CD14-positive monocyte (primary cell): ENCODE measurements at regions not wholly inside any gene's neighbourhood (a gene's known extent, or its start where the extent isn't known, plus 50 kb on each side); places are given as distances from the start of the nearest gene placed in this dataset.

Source experiments
- DNase-seq, 3 donors: peaks; one replicate each; pipeline ENCODE4 v3.0.0-alpha.2; 2011 to 2022
- H2AFZ ChIP-seq: 2 replicates; pipeline ENCODE4 v1.6.0; 2012; ENCODE audit warnings: mild to moderate bottlenecking, low read depth, low read length, inconsistent platforms; ENCODE audit not compliant: insufficient read depth, poor library complexity, severe bottlenecking
- H3K27ac ChIP-seq, 2 donors: 1 replicate in 1 of 2; 2 replicates in 1 of 2; pipeline ENCODE4 v1.5.1; 2012 to 2013; ENCODE audit warnings: low read length in 2 of 2, control low read depth in 1 of 2, inconsistent platforms in 1 of 2, low read depth in 1 of 2, mild to moderate bottlenecking in 1 of 2
- H3K27me3 ChIP-seq, 2 donors: one replicate each; pipeline versions ENCODE4 v1.6.0 to v1.6.1; 2011 to 2013; ENCODE audit warnings: low read length in 2 of 2; ENCODE audit not compliant: control insufficient read depth in 2 of 2, insufficient read depth in 2 of 2
- H3K36me3 ChIP-seq, 2 donors: replicated peaks in 1 of 2; 1 replicate in 1 of 2; 2 replicates in 1 of 2; pipeline versions ENCODE4 v1.5.1 to v1.6.1; 2012 to 2013; ENCODE audit warnings: low read length in 2 of 2, control low read depth in 1 of 2, inconsistent platforms in 1 of 2, mild to moderate bottlenecking in 1 of 2; ENCODE audit not compliant: insufficient read depth in 2 of 2, control insufficient read depth in 1 of 2
- H3K4me1 ChIP-seq, 2 donors: 1 replicate in 1 of 2; 2 replicates in 1 of 2; pipeline versions ENCODE4 v1.5.1 to v1.6.1; 2012 to 2013; ENCODE audit warnings: low read length in 2 of 2, control low read depth in 1 of 2, inconsistent platforms in 1 of 2, mild to moderate bottlenecking in 1 of 2, moderate library complexity in 1 of 2; ENCODE audit not compliant: insufficient read depth in 2 of 2, control insufficient read depth in 1 of 2
- H3K4me2 ChIP-seq: replicated peaks from 2 replicates; pipeline ENCODE3; 2012; ENCODE audit warnings: low read length, moderate library complexity, mild to moderate bottlenecking; ENCODE audit not compliant: poor library complexity, severe bottlenecking; ENCODE audit errors: extremely low read depth
- H3K4me3 ChIP-seq, 3 experiments: fragments of 200-600 bp in 1 of 3; sonication (generic) in 1 of 3; replicated peaks in 1 of 3; 1 replicate in 2 of 3; 2 replicates in 1 of 3; pipeline ENCODE4 v1.5.1; 2011 to 2013; ENCODE audit warnings: low read length in 3 of 3, mild to moderate bottlenecking in 3 of 3, control low read depth in 2 of 3, low read depth in 2 of 3, inconsistent platforms in 1 of 3, moderate library complexity in 1 of 3
- H3K79me2 ChIP-seq: 2 replicates; pipeline ENCODE4 v1.6.0; 2012; ENCODE audit warnings: mild to moderate bottlenecking, control low read depth, inconsistent platforms, low read length, moderate library complexity; ENCODE audit not compliant: insufficient read depth
- H3K9ac ChIP-seq: 2 replicates; pipeline ENCODE4 v1.6.0; 2017; ENCODE audit warnings: low read length, mild to moderate bottlenecking; ENCODE audit not compliant: insufficient read depth, poor library complexity, severe bottlenecking
- H3K9me3 ChIP-seq, 2 donors: replicated peaks in 1 of 2; 1 replicate in 1 of 2; 2 replicates in 1 of 2; pipeline versions ENCODE4 v1.5.1 to v1.6.1; 2012 to 2013; ENCODE audit warnings: low read length in 2 of 2, control low read depth in 1 of 2; ENCODE audit not compliant: control insufficient read depth in 1 of 2, insufficient read depth in 1 of 2
- H4K20me1 ChIP-seq: 2 replicates; pipeline ENCODE4 v1.6.0; 2012; ENCODE audit warnings: mild to moderate bottlenecking, low read length, control low read depth, moderate library complexity; ENCODE audit not compliant: insufficient read depth
- H3K27ac Mint-ChIP-seq, 7 donors: one replicate each; pipeline ENCODE4 v1.8.0; 2020; ENCODE audit warnings: mild to moderate bottlenecking in 7 of 7, mixed read lengths in 7 of 7, moderate library complexity in 6 of 7, inconsistent platforms in 2 of 7
- H3K27me3 Mint-ChIP-seq, 3 donors: one replicate each; pipeline ENCODE4 v1.8.0; 2021 to 2022; ENCODE audit warnings: low read depth in 3 of 3, mild to moderate bottlenecking in 3 of 3, mixed read lengths in 3 of 3, moderate library complexity in 3 of 3, inconsistent platforms in 1 of 3
- H3K36me3 Mint-ChIP-seq, 2 donors: one replicate each; pipeline ENCODE4 v1.8.0; 2020; ENCODE audit warnings: mixed read lengths in 2 of 2, inconsistent platforms in 1 of 2, mild to moderate bottlenecking in 1 of 2
- H3K4me1 Mint-ChIP-seq: one replicate; pipeline ENCODE4 v1.8.0; 2020; ENCODE audit warnings: mild to moderate bottlenecking, mixed read lengths
- H3K4me3 Mint-ChIP-seq, 2 donors: one replicate each; pipeline ENCODE4 v1.8.0; 2020; ENCODE audit warnings: mild to moderate bottlenecking in 2 of 2, mixed read lengths in 2 of 2, moderate library complexity in 1 of 2
- H3K9me3 Mint-ChIP-seq, 7 donors: one replicate each; pipeline ENCODE4 v1.8.0; 2020 to 2022; ENCODE audit warnings: mixed read lengths in 7 of 7, mild to moderate bottlenecking in 6 of 7, moderate library complexity in 6 of 7, inconsistent platforms in 2 of 7
- CTCF ChIP-seq: fragments of 200-600 bp; IDR thresholded peaks from one replicate; pipeline ENCODE4 v1.8.0; 2022; ENCODE audit warnings: antibody characterized with exemption, mild to moderate bottlenecking
- WGBS: methylation state at CpG from one replicate; pipeline ENCODE4 v1.1.5; 2013; ENCODE audit warnings: missing lambda C conversion rate; ENCODE audit not compliant: insufficient coverage; 5-methylcytosine and 5-hydroxymethylcytosine counted together
- intact Hi-C, 2 donors: fragments of 100-400 bp; cut with micrococcal nuclease; formaldehyde crosslinking; loops; one replicate each; pipeline versions ENCODE4 v1.15.0 to v1.15.1; 2023

- no peak overlapping the region for H2AFZ ChIP-seq
- H3K4me1 Mint-ChIP-seq: no peaks in the 10 kb centered on the region
- H3K4me3 Mint-ChIP-seq: peak overlapping the region in 1 of 2 donors; percentile 3
- H3K36me3 ChIP-seq: no peaks in the 10 kb centered on the region
- H4K20me1 ChIP-seq: no peaks in the 10 kb centered on the region
- H3K9ac ChIP-seq: no peak overlapping the region
- no peak for TF ChIP-seq CTCF
- peaks cover 6 to 19% (median 18%) of the 10 kb centered on the region in 3 donors for H3K27me3 Mint-ChIP-seq
- H3K4me3 ChIP-seq: no peak overlapping the region
- peaks cover 10 to 15% of the 10 kb centered on the region in 2 donors for H3K27me3 ChIP-seq
- no peaks in the 10 kb centered on the region for H3K9me3 ChIP-seq
- intact Hi-C loops: no loop called here
- H3K27ac ChIP-seq: no peak overlapping the region
- no peak overlapping the region for H3K27ac Mint-ChIP-seq
- no peaks in the 10 kb centered on the region for H3K36me3 Mint-ChIP-seq
- no peak for DNase-seq
- 89% methylated on average over 10 of the region's 10 CpGs for WGBS
- H3K79me2 ChIP-seq: no peaks in the 10 kb centered on the region
- no peak overlapping the region for H3K4me2 ChIP-seq
- H3K4me1 ChIP-seq: no peaks in the 10 kb centered on the region
- peaks cover 0 to 7% (median 0%) of the 10 kb centered on the region in 7 donors for H3K9me3 Mint-ChIP-seq
Observed at GRCh38 chr15:96574782-96575181, 244.3 kb downstream of the NR2F2 start.

- intact Hi-C loops: no loop called here
- no peaks in the 10 kb centered on the region for H3K9me3 ChIP-seq
- no peak for DNase-seq
- no peaks in the 10 kb centered on the region for H3K36me3 Mint-ChIP-seq
- no peaks in the 10 kb centered on the region for H4K20me1 ChIP-seq
- H3K9ac ChIP-seq: no peak overlapping the region
- no peak overlapping the region for H3K4me3 ChIP-seq
- H3K27ac ChIP-seq: no peak overlapping the region
- no peak overlapping the region for H3K27ac Mint-ChIP-seq
- 80% methylated on average over 1 of the region's 6 CpGs for WGBS
- H3K27me3 Mint-ChIP-seq: peaks cover 6 to 20% (median 19%) of the 10 kb centered on the region in 3 donors
- peaks cover 0 to 7% (median 3%) of the 10 kb centered on the region in 7 donors for H3K9me3 Mint-ChIP-seq
- H3K4me3 Mint-ChIP-seq: no peak overlapping the region
- no peaks in the 10 kb centered on the region for H3K4me1 ChIP-seq
- H3K36me3 ChIP-seq: no peaks in the 10 kb centered on the region
- no peaks in the 10 kb centered on the region for H3K4me1 Mint-ChIP-seq
- H2AFZ ChIP-seq: no peak overlapping the region
- no peak overlapping the region for H3K4me2 ChIP-seq
- no peak for TF ChIP-seq CTCF
- no peaks in the 10 kb centered on the region for H3K79me2 ChIP-seq
- H3K27me3 ChIP-seq: peaks cover 10 to 15% of the 10 kb centered on the region in 2 donors
Observed at GRCh38 chr15:96576596-96576995, 246.1 kb downstream of the NR2F2 start.
